CD4-positive, alpha-beta T cell treated with Interleukin-2 at 100 ng/mL for 4 hours (primary cell): ENCODE measurements at regions not wholly inside any gene's neighbourhood (a gene's known extent, or its start where the extent isn't known, plus 50 kb on each side); places are given as distances from the start of the nearest gene placed in this dataset.

Source experiments
- DNase-seq: peaks from one replicate; pipeline ENCODE4 v3.0.0-alpha.2; 2020; ENCODE audit warnings: low spot score

DNA sequence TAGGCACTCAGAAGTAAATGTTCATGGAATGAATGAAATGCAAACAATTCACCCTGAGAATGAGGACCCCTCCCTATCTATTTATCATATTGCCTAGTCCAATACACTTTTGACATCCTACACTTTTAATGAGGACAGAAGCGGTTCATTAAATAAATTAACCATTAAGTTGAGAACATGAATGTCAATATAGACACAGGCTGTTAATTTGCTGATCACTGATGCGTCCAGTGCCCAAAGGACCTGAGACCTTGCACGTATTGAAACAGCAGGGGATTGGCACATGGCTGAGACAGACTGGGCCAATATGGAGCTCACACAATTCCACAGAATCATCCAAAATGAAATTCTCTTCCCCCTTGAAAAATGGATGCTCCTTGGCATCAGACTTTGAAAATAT is 430.0 kb downstream of the SLC4A3 start:
- no peak for DNase-seq

DNA sequence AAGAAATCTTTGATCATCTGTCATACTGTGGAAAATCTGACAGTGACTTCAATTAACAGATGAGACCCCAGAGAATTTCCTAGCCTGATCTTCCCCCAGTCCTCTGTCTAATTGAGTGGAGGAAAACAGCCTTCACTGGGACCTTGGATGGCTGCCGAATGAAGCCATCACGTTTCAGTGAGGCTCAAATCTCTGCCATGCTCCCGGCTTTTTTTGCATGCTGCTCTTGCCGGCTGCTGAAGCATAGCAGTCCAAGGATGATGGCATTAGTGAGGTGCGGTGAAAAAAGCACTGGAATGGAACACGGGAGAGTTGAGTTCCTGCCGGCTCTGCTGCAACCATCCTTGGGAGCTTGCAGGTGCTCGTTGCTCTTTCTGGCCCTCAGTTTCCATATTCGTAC is 430.5 kb downstream of the SLC4A3 start:
- DNase-seq = no peak

DNA sequence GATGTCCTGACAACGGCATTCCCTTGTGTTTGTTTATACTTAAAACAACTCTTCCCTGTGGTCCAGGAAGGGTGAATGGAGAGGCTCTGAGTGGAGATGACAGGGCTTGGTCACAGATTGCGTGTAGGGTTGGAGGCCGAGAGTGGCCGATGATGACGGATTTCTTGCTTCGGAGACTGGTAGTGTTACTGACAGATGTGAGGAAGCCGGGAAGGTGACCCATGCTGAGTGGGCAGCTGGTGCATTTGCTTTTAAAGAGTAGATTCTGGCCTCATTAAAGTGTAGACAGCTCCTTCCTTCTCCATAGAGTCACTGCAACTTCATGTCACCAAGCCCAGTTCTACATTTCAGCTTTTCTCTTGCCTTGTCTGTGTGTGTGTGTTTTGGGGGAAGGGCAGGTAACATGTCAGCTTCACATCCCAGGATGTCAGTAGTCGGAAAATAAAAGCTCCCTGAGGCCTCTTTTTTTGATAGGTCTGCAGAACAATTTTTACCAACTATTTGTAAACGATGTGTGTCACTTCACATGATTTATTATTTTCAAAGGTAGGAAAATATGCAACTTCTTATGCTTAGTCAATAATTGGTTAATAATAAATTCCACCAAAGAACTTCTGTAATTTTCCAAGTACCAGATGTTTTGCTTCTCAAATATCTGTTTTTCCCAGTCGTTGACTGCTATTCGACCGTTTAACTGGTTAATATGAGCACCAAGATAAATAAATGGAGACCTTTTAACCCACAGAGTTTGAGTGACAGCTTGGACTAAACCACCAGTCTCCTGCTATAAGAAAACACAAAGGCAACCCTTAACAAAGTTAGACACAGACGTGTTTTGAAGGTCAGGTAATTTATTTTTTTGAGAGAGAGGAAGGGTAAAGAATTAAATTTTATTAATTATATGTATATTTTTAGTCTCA is 436.9 kb downstream of the SLC4A3 start:
- no peak for DNase-seq

DNA sequence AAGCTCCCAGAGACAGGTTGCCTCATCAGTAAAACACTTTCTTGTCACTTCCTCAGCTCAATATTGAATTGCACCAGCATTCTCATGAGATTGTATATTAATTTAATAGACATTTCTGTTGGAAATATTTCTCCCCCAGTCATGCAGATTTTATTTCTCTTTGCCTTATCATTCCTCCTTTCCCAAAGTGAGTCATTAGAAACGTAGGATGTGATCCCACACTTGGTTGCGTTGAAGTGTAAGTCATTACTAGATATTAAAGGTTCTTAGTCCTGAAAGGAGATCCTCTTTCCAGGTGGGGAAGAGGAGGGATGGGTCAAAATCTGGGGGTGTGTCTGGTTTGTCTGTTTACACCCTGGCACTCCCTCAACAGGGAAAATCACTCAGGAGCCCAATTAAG is 438.2 kb downstream of the SLC4A3 start:
- no peak for DNase-seq

DNA sequence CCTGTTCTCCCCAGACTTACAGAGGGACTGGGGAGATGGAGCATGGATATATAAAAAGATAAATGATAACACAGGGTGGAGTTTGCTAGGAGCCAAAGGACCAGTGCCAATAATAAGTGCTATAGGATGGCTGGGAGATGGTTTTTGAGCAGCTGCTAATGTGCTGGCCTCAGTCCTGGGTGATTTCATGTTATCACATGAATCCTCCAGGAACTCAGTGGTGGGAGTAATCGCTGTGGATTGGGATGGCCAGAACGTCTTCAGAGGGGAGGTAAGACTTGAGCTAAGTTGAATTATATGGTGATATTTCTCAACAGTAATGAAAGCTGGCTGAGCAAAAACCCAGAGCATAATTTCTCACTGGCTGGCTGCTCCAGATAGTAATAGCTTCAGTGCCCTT is 441.4 kb downstream of the SLC4A3 start:
- no peak for DNase-seq

DNA sequence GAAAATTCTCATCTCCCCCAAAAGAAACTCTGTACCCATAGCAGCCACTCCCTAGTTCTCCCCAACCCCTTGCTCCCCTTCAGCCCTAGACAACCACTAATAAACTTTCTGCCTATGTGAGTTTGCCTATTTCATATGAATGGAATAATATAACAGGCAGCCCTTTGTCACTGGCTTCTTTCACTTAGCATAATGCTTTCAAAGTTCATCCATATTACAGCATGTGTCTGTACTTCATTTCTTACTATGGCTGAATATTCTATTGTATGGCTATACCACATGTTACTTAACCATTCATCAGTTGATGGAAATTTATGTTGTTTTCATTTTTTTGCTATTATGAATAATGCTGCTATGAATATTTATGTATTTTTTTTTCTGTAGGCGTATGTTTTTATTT is 442.9 kb downstream of the SLC4A3 start:
- no peak for DNase-seq

DNA sequence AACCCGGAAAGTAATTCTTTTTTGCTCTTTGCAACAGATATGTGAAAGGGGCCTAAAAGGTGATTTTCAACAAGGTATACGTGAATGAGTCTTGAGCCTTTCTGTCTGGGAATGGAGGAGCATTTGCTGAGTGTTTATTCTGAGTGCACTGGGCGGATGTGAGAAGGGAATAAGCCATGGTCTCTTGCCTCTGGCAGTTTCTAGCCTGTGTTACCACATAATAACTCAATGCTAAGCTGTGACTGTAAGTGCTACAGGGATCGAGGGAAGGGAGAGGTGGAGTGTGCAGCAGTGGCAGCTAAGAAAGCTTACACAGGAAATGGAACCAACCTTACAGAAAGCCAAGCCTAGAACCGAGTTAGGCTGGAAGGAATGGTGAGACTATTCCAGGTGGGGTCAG is 444.3 kb downstream of the SLC4A3 start:
- DNase-seq = no peak

DNA sequence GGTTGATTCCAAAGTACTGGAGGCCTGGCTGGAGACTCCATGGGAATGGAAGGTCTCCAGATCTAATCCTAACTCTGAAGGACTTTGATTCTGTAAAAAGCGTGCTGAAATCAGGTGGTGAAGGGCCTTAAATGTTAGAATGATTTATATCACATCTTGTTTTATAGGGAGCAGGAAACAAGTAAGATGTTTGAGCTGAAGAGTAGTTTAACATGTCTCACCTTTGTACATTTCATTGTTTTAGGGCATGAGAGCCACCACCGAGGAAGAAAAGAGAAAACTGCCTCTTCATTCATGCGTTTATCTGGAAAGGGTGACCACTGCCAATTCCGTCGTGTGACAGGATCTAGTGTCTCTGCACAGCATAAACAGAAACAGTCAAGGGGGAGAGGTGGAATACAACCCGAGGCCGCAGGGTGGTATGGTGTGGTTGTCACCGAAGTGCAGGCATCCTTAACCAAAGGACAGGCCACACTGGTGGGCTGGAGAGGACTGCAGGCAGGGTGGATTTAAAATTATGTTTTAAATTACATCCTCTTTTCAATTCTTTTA is 445.3 kb downstream of the SLC4A3 start:
- DNase-seq = no peak

DNA sequence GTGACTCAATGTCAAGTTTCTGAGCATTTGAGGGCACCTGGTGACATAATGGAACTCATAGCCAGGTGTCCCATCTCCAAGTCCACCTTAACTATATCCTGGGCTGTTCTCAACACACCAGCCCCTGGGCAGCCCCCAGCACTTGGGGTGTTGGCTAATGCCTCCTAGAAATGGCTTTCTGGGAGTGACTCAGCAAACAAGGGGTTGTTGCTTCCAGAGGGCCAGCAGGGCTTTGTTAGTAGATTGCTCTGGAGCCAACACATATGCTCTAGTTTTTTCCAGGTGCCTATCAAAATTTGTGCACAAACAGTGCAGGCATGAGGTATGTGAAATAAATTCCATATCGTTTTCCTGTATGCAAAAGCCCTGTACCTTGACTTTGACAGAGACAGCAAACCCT is 448.4 kb downstream of the SLC4A3 start:
- DNase-seq = no peak

DNA sequence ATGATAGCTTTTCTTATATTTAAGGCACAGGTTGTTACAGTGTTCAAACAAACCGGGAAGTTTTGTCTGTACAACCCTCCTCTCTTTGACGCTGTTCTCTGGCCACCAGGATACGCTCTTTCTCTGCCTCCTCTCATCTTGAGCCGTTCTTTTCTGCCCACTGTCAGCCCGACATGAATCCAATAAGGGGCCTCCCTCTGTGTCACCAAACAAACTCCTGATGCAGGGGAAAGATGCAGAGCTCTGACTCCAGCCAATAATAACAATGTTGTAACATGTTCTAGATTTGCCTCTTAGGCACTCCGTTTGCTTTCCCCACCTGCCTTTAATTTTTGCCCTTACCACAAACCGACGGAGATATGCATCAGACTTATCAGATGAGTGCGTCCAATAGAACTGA is 449.3 kb downstream of the SLC4A3 start:
- DNase-seq = no peak

DNA sequence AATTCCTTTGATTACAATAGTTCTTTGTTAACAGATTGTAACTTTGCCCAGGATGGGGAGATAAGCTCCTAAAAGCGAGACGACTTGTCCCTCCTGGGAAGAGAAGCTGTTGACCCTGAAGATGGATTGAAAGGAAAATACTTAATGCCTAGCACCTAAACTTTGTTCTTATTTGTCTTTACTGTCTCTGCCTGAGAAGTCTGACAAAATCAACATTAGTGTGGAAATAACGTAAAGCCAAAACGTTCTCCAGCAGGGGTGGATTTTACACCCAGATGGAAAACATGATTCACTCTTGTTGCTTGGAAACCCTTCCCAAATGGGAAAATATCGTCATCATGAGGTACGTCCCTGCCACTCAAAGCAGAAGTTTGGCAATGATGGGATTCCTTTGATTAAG is 450.1 kb downstream of the SLC4A3 start:
- DNase-seq = no peak

DNA sequence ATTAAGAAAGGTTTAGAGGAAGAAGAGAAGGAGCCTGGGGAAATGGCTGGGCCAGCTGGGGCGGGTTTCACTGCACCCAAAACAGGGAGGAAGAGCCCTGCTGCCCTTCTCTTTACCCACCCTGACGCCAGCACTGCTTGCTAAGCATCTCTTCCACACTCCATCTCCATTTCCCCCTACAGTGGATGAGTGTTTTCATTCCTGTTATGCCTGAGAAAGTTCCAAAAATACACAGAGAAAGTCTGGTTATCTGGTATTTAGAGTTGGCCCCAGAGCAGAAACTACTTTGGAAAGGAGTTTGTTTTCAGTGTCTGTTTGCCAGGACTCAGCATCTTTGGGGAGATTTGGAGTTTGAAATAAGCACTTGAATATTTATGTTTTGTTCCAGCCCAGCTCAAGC is 451.0 kb downstream of the SLC4A3 start:
- no peak for DNase-seq

DNA sequence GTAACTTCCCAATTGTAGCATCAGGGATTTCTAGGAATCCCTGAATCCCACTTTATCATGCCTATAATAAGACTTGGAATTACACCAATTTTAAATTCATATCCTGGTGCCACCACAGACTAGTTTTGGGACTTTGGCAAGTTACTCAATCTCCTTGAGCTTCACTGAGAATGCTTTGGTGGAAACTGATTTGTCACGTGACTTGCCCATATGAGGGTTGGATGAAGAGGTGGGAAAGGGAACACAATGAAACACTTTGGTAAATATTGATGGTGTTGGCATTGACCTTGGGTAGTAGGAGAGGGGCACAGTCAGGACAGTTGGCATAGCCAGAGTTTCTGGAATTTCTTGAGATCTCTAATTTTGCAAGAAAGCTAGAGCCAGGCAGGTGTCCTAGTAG is 452.2 kb downstream of the SLC4A3 start:
- DNase-seq = no peak

DNA sequence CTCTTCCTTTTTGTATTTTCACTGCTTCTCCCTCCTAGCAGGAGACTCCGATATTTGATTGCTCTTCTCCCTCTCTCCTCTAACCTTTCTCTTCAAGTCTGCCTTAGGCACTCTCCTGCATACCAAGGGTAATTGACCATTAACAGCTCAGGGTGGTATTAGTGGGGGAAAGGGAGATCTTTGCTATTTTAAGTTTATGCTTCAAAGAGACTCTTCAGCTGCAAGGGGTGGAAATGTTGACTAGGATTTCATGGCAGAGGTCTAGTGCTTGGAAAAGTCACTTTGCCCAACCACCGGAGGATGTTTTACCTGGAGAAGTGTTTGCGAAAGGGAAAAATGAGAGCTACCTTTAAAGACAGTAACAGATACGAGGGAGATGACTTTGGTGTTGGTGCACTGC is 453.7 kb downstream of the SLC4A3 start:
- no peak for DNase-seq

DNA sequence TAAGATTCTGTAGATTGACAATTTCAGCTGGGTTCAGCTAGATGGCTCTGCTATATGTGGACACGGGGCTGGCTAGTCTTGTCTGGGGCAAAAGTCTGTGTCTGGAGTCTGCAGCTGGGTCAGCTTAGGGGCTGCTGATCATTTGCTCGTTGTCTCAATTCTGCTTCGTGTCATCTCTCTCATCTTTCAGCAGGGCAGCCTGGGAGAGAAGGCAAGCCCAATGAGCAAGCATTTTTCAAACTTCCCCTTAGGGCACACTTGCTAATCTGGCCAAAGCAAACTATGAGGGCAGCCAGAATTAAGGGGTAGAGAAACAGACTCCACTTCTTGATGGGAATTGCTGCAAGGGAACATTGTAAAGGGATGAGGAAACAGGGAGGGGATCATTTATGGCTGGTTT is 462.6 kb downstream of the SLC4A3 start:
- no peak for DNase-seq

DNA sequence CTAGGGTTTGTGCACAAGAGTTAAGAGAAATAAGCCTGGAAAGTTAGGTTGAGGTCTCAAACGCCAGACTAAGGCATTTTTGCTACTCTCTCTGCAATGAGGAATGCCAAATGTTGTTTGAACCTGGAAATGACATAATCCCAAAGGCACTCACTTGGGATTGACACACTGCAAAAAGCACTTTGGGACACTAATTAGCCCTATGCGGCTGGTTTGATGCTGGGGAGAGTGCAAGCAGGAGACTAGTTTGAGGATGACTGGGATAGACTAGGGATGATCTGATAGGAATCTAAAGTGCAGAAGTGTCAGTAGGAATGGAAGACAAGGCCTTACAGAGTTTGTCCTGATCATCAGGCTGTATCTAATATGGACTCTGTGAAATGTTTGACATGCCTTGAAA is 469.0 kb downstream of the SLC4A3 start:
- no peak for DNase-seq

DNA sequence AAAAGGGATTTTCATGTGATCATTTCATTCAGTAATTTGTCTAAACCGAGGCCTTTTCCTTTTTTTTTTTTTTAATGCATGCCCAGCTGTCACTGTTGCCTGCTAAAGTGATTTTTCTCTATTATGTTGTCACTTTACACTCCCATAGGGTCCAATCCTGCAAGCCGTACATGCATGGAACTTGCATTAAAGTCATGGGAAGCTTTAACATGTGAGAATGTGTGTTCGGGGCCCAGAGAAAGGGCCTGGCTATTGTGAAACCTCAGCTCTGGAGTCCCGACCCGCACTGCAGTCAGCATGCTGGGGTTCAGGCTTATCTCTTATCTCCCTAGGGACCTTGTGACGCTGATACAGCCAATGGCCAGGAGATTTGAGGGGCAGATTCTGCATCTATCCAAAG is 474.6 kb downstream of the SLC4A3 start:
- DNase-seq = no peak

DNA sequence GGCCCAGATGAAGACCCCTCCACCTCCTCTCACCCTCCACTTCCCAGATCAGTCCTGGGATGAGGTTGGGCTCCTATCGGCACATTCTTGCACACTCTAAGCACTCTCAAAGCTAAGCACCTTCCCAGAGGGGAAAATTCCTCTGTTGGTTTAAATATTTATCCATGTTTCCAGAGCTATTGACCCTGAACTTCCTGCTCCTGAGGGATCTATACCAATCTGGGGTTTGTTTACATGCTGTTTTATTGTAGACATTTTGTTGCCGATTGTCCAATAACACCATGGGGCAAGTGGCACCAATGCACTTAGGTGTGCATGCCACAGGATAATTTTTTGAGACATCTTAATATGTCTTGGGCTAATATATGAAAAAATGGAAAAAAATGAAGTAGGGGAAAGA is 476.2 kb downstream of the SLC4A3 start:
- DNase-seq = no peak

DNA sequence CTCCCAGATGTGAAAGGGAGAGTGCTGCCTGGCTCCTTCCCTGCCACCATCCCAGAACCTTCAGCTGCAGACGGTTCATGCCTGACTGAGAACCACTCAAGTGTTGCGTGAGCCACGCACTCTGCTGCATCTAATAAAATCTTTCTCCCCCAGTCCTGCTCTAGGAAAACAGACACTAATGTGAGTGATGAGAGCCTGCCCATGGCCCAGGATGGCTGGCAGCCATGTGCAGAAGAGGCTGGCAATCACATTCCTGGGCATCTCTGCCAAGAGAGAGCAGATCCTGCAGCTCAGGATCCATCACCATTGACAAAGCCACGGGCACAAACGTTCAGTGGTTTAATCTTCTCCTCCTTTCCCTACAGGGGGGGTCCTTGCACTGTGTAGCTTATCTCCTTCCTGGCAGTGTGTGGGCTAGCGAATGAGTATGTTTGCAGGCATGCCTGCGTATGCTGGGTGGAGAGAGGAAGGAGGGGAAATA is 477.5 kb downstream of the SLC4A3 start:
- DNase-seq = no peak

DNA sequence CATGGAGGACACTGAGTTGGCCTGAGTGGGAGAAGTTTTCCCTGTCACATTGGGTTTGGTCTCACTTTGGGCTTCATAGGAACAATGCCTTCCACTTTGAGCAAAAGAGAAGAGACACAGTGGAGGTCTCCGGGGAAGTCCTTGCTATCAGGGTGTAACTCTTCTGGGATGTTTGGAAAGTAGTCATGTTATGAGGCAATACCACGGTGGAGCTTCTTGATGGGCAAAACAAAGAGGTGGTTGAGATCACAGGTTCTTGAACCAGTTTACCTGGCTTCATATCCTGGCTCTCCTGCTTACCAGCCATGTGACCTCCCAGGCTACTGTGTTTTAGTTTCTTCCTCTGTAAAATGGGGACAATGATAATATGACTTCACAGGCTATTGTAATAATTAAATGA is 478.6 kb downstream of the SLC4A3 start:
- DNase-seq = no peak

DNA sequence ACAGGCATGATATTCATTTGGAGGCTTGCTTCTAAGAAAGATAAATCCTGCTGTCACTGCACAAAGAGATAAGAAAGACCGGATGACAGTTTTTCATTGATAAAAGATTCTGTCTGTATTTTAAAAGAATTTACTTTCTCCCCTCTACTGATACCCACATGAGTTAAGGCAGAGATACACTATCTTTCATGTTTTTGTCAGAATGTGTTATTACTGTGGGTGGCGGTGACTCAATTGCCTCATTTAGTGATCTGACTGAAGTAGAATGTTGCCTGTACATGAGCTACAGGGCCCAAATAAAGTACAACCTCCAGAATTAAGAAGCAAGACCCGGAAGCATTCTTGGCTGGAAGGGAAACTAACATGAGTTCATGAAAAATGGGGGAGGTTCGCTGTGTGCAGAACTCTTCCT is 480.0 kb downstream of the SLC4A3 start:
- DNase-seq = no peak

DNA sequence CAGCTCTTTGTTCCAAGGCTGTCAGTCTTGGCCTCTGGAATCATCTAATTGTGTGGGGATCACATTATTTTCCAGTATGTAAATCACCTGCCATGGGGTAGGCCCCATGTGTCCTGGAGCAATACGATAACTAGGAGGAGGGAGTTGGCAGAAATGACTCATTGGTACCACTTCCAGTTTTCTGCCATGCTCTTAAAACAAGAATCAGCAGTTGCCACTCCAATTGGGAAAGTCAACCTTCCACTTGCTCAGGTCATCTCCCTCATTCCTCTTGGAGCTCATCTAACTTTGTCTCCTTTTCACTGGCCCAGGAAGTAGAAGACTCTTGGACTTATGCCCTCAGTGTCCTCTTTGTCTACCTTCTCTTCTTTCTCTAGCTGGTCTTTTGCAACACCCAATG is 487.0 kb downstream of the SLC4A3 start:
- DNase-seq = no peak

DNA sequence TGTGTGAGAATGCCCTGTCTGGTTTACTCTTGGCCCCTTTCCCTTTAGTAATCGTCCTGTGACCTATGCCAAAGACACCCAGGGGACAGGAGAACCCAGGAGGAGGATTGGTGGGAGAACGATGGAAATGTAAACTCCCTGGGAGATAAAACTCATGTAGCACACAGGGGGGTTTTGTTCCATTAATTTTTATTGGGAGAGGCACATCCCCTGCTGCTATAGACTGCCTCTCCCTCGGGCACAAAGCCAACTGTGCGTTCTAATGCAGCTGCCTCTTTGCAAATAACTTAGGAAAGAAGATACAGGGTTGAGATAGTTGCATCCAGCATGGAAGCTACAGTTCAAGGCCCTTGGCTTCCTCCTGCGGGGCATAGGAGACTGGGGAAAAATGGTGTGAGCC is 489.6 kb downstream of the SLC4A3 start:
- no peak for DNase-seq

DNA sequence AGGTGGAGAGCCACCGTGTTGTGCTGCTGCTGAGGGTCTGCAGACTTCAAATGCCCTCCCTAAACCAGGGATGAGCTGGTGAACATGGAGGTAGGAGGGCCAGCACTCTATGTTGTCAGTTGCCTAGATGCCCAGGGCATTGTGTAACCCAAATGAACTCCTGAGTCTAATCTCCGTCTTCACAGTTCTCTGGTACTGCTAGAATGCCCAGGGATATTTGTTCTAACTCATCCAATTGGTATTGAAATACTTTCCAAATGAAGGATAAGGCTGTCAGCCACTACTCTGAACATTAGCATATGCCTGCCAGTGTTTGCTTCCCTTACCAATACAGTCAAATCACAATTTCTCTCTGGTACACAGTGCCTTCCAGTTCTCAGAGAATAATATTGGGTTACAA is 492.6 kb downstream of the SLC4A3 start:
- DNase-seq = no peak
